Left lung (tissue), 4 donors: ENCODE measurements at regions not wholly inside any gene's neighbourhood (a gene's known extent, or its start where the extent isn't known, plus 50 kb on each side); places are given as distances from the start of the nearest gene placed in this dataset.

ENCODE experiments used
- ATAC-seq: fragments of 200-7000 bp; cut with Tn5 transposase; one replicate; pipeline ENCODE4 v1.9.1; 2020; ENCODE audit warnings: moderate library complexity
- DNase-seq, 4 donors: peaks; one replicate each; pipeline ENCODE4 v3.0.0-alpha.2; 2013 to 2020
- H3K27ac ChIP-seq, 2 donors: fragments of 200-600 bp; sonication (generic) in 1 of 2; one replicate each; pipeline versions ENCODE4 v1.5.0 to v1.8.0; 2020 to 2021
- H3K27me3 ChIP-seq, 2 donors: fragments of 200-600 bp; sonication (generic) in 1 of 2; one replicate each; pipeline versions ENCODE4 v1.5.0 to v1.8.0; 2020 to 2021
- H3K36me3 ChIP-seq, 2 donors: fragments of 200-600 bp; sonication (generic) in 1 of 2; one replicate each; pipeline versions ENCODE4 v1.5.0 to v1.8.0; 2020 to 2021
- H3K4me1 ChIP-seq, 2 donors: fragments of 200-600 bp; one replicate each; pipeline ENCODE4 v1.8.0; 2021
- H3K4me3 ChIP-seq, 2 donors: fragments of 200-600 bp; sonication (generic) in 1 of 2; one replicate each; pipeline versions ENCODE4 v1.5.0 to v1.8.0; 2020 to 2021; ENCODE audit warnings: mild to moderate bottlenecking in 1 of 2
- H3K9me3 ChIP-seq, 2 donors: fragments of 200-600 bp; sonication (generic) in 1 of 2; one replicate each; pipeline versions ENCODE4 v1.5.0 to v1.8.0; 2020 to 2021
- CTCF ChIP-seq, 2 donors: fragments of 200-600 bp; sonication (generic) in 1 of 2; IDR thresholded peaks; one replicate each; pipeline versions ENCODE4 v1.5.0 to v1.8.0; 2021; ENCODE audit warnings: antibody characterized with exemption in 2 of 2
- intact Hi-C, 2 donors: fragments of 100-400 bp; cut with DNase I; formaldehyde crosslinking; loops; one replicate each; pipeline versions ENCODE4 v1.11.2 to v1.14.2; 2022
- donor health status: DM: no; HTN: yes; CAD: no.
- donor health status: DM: no; HTN: no; CAD: no.

GRCh38 chr2:122692400-122693083, 937.1 kb downstream of the TSN start:
- no peaks in the 10 kb centered on the region for H3K36me3 ChIP-seq
- H3K9me3 ChIP-seq, result peaks cover 3 to 4% of the 10 kb centered on the region in 2 donors
- no peak overlapping the region for H3K27ac ChIP-seq
- intact Hi-C loops, result no loop called here
- DNase-seq (no peak), ATAC-seq (no peak)
- H3K27me3 ChIP-seq, result no peaks in the 10 kb centered on the region
- no peaks in the 10 kb centered on the region for H3K4me1 ChIP-seq
- H3K4me3 ChIP-seq, result no peak overlapping the region
- no peak for TF ChIP-seq CTCF (IDR thresholded peaks at IDR 0.05)

DNA sequence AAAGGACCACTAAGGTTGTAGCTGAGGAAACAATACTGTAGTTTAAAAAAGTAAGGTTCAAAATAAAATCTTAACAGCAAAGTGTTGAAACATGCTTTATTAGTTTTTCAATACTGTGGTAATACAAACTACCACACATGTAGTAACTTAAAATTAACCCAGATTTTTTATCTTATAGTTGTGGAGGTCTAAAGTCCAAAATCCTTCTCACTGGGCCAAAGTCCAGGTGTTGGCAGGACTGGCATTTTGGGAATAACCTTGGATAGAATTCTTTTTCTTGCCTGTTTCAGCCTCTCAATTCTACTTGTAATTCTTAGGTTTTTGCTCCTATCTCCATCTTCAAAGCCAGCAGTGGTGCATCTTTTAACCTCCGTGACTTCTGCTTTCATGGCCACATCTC, 942.0 kb downstream of the TSN start:
- H3K4me1 ChIP-seq, result no peaks in the 10 kb centered on the region
- H3K36me3 ChIP-seq, result no peaks in the 10 kb centered on the region
- intact Hi-C loops, result no loop called here
- H3K27ac ChIP-seq, result no peak overlapping the region
- TF ChIP-seq CTCF (IDR thresholded peaks at IDR 0.05), result no peak
- H3K27me3 ChIP-seq, result no peaks in the 10 kb centered on the region
- DNase-seq, result no peak
- H3K9me3 ChIP-seq, result peaks cover 0 to 3% of the 10 kb centered on the region in 2 donors
- no peak for ATAC-seq
- H3K4me3 ChIP-seq, result no peak overlapping the region

DNA sequence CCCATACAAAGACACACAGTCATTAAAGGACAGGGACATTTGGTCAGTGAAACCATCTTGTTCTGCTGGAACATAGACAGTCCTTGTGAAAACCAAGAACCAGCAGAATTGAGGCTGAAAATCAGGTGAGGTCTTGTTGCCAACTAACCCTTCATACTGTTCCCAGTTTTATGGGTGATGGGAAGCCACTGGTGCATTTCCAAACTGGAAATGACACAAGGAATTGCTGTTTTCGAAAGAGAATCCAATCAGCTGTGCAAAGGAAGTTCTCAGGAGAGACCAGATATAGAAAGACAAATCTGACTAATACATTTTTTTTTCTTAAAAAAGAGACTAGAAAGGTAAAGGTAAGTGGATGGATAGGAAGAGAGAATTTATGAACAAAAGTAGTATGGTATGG, 948.2 kb downstream of the TSN start:
- no peaks in the 10 kb centered on the region for H3K4me1 ChIP-seq
- no peak overlapping the region for H3K4me3 ChIP-seq
- ATAC-seq, result no peak
- no peak for DNase-seq
- TF ChIP-seq CTCF (IDR thresholded peaks at IDR 0.05), result no peak
- H3K9me3 ChIP-seq, result no peaks in the 10 kb centered on the region
- no peak overlapping the region for H3K27ac ChIP-seq
- H3K27me3 ChIP-seq, result no peaks in the 10 kb centered on the region
- no peaks in the 10 kb centered on the region for H3K36me3 ChIP-seq
- intact Hi-C loops, result no loop called here

- intact Hi-C loops, result no loop called here
- Histone ChIP-seq H3K9me3 (no peaks in the 10 kb centered on the region), H3K4me1 (no peaks in the 10 kb centered on the region), H3K4me3 (no peak overlapping the region), H3K36me3 (no peaks in the 10 kb centered on the region), H3K27ac (no peak overlapping the region), H3K27me3 (no peaks in the 10 kb centered on the region)
- TF ChIP-seq CTCF (IDR thresholded peaks at IDR 0.05), result no peak
- ATAC-seq, result no peak
- DNase-seq, result no peak
These were observed 948.7 kb downstream of the TSN start for GRCh38 chr2:122704109-122704563.

DNA sequence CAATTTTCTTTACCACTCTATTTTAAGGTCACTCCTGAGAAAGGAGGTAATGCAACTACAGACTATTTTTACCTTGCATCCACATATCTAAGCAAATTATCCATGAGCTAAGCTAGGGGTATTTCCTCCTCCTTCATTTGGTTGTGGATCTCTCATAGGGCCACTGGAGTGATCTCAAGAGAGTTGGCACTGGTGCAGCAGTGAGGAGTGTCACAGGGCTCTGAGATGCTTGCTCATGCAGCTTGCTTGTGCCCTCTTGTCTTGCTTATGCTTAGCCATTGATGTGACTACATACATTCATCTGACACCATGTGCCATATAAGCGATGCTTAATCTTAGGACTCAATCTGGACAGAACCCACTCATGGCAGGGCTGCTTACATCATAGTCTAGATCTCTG, 950.3 kb downstream of the TSN start:
- intact Hi-C loops, result no loop called here
- H3K4me3 ChIP-seq, result no peak overlapping the region
- ATAC-seq (peak; percentile 33), DNase-seq (no peak)
- no peaks in the 10 kb centered on the region for H3K4me1 ChIP-seq
- TF ChIP-seq CTCF (IDR thresholded peaks at IDR 0.05), result no peak
- H3K36me3 ChIP-seq, result no peaks in the 10 kb centered on the region
- H3K9me3 ChIP-seq, result no peaks in the 10 kb centered on the region
- H3K27me3 ChIP-seq, result no peaks in the 10 kb centered on the region
- no peak overlapping the region for H3K27ac ChIP-seq
